GM21737 (cell line): ENCODE measurements at regions not wholly inside any gene's neighbourhood (a gene's known extent, or its start where the extent isn't known, plus 50 kb on each side); places are given as distances from the start of the nearest gene placed in this dataset.

Experiments used
- ATAC-seq: cut with Tn5 transposase; IDR thresholded peaks from one replicate; pipeline ENCODE4 v1.9.1; 2021; ENCODE audit warnings: mild to moderate bottlenecking, moderate library complexity; ENCODE audit not compliant: unreplicated experiment

DNA sequence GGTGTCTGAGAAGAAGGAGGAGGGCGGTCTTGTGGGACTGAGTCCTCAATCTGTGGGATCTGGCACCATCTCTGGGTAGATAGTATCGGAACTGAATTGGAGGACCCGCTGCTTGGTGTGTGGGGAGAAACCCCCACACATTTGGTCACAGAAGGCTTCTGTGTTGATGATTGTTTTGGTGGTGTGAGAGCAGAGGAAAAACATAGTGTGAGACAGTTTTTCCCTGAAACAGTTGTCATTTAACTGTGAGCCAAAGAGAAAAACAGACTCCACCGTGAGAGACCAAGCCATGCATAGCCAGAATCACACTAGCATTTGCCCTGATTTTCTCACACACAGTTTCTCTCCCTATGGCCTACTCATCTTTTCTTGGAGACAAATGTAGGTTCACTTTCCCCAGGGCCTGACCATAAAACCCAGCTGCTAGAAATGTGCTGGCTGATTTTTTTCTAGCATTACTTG, 91.4 kb upstream of the FLRT2 start:
- ATAC-seq, result no peak

DNA sequence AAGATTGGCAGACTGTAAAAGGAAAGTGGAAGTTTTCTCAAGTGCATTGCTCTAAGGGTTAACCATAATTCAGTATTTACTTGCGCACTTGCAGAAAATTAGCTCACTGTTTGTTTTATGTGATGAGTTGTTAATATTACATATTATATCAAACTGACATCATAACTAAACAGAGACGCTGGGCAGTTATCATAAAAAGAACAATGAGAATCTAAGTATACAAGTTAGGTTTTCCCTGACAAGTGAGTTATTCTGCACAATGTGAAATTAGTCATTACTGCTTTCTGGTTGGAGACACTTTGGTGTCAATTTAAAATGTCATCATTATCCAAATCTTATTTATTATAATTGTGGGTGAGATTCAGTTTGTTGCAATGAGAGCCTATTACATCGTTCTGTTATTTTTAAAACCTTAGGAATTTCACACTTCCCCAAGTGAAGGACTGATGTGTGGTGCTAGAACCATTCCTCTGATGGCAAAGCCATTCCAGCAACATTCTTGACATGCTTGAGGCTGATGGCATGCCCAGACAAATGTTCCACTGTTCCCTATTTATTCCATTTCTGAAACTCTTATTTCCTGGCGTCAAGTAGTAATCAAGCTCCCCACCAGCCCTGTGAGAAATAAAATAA, 90.1 kb upstream of the FLRT2 start:
- ATAC-seq, result no peak

DNA sequence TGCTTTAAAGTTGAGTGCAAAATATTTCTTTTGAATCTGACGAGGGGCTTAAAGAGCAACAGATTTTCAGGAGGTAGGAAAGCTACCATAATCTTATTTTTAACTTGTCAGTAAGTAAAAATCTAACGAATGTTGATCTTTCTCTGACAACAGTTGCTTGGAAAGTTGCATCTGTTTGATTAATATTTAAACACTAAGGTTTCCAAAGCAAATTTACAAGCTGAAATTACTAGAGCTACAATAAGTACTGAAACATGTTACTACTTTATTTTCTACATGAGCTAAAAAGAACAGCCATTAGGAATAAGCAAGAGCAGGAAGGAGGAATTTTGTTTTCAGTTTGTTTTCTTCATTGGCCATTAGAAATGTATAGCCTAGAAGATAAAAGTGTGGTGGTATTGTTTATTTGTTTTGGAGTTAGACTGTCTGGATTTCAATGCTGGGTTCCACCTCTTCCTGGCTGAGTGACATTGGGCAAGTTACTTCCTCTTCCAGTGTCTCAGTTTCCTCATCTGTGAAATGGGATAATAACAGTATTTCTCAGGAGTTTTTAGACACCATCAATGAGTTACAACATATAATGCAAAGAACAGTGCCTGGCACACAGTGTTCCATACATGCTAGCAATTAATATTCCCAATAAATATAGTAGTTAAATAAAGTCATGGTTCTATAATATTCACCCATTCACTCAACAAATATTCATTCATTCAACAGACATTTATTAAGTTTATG, 87.9 kb upstream of the FLRT2 start:
- ATAC-seq, result no peak

DNA sequence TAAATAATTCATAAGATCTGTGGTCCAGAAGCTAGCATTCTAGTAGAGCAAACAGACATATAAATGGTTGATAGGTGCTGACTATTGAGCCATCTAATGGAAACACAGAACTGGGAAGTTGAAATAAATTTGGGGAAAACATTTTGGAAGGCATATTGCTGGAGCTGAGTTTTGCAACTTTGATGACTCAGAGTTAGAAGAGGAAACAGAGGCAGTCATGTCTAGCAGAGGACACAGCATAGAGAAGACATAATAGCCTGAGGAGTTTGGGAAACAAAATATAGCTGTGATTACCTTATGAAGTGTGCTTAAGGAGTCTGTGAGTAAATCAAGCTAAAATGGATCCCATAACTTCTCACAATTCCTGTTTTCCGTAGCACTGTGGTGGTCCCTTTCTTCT, 86.9 kb upstream of the FLRT2 start:
- ATAC-seq, result no peak

DNA sequence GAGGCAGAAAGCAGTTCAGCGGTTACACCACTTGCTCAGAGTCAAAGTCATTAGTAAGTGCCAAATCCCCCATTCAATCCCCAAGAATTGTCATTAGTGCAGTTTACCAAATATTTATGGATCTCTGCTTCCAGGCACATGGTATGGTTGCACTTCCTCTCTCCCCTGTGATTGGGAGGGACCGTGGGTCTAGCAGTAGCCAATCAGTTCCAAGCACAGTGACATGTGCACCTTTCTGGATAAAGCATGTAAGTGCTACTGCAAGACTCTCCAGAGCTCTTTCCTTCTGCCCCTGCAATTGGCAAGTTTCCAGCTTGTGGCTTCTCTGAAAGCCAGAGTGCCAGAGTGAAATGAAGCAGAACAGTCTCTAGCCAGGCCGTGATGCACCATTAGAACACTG, 85.3 kb upstream of the FLRT2 start:
- ATAC-seq, result no peak

DNA sequence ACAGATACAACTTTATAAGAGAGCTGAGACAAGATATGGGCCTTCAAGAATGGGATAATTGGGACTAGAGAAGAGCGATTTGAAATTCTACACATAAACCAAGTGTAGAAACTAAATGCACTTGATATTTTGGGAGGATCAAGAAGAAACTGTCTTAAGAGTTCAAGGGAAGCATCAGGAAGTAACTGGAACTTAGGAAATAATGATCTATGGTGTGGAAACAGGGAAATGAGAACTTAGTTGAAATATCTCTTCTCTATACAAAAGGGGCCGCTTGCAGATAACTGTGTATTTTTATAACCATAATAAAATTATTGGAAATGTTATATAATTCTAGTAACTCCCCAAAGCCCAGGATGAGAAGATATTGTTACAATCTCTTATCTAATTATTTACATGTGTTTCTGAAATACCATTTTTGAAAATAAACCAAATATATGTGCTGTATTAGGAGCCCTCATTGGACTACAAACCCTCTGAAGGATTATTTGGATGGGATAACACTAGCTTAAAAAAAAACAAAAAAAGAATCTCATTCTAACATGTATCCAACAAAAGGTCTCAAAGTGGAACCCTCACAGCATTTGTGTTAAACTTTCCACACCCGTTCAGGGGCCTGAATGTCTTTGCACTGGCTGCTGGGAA, 84.7 kb upstream of the FLRT2 start:
- ATAC-seq, result no peak

DNA sequence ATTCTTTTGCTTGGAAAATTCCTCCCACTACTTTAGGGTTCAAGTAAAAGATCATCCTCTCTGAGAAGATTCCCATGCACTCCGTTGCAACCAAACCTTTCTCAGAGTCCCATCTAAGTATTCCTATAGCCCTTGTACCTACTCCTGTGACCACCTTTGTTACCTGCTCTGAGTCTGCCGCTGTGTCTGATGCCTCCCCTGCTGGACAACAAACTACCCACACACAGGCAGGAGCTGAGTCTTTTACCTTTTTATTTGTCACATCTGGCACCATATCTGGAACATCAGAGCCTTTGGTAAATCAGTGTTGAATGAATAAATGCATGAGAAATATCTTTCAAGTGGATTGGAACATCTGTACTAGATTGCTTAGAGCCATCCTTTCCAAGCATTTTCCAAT, 82.1 kb upstream of the FLRT2 start:
- ATAC-seq, result no peak

DNA sequence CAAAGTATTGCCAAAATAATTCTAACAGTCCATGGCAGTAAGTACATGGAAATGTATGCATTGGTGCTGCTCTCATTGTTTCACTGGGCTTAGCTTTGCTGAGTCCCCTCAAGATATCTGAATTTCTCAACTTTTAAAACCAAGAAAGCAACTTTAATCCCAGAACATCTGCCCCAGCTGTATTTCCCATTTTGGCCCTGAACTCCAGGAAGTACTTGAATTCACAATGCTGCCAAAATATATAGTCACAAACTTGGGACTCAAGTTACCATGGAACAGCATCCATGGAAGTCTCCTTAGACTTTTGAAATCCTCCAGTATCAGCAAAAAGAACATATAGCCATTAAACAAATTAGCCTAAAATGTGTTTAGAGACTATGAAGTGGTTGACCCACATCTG, 78.5 kb upstream of the FLRT2 start:
- no peak for ATAC-seq

DNA sequence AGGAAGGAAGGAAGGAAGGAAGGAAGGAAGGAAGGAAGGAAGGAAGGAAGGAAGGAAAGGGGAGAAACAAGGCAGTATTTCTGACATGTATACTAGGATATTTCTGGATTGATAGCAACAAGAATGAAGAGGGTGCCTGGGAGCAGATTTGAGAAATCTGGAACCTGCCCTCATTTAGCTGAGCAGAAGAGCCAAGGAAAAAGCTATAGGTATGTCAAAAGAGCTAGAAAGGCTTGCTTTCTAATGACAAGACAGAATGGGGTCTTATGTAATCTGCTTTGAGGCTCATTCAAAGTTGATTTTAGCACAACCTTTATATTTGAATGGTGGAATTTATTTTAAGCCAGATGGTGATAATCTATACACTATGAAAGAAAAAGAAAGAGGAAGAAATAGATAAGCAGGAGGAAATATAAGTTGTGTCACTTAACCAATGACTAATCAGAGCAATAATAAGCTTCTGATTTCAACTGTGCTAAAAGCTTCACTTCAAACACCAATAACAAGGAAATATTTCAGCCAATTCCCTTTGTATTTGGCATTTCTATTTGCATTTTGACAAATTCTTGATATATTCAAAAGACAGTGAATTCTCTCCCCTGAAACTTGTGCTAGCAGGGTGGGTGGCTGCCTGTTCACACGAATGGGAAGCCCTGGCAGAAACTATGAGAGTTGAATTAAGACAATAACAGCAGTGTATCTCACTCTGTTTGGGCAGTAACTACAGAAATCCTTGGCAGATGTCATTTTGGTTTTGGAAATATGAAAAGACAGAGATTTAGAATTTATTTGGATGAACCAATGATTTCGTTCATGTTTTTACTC, 76.3 kb upstream of the FLRT2 start:
- no peak for ATAC-seq

DNA sequence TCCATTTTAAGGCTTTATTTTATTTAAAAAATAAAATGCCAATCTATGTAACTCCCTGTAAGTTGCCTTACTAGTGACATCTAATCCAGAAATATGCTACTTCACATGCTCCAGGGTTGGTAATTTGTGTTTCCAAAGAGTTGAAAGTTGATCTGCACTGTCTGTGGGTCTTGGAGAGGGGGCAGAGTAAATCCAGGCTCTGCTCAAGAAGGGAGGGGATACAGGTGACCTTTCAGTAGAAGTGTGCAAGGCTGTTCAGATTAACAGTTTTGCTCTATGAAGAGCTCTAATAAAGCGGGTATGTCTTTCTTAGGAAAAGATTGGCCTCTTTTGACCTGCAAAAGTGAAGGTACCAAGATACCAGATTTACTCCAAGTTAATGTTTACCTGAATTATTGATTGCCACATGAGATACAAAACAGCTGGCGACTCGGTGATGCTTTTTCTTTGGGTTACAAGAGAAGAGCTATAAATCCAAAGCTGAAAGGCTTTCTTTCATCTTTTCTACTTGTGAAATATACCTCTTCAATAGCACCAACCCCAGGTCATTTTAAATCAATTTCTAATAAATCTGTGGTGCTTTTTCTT, 75.6 kb upstream of the FLRT2 start:
- ATAC-seq, result no peak

DNA sequence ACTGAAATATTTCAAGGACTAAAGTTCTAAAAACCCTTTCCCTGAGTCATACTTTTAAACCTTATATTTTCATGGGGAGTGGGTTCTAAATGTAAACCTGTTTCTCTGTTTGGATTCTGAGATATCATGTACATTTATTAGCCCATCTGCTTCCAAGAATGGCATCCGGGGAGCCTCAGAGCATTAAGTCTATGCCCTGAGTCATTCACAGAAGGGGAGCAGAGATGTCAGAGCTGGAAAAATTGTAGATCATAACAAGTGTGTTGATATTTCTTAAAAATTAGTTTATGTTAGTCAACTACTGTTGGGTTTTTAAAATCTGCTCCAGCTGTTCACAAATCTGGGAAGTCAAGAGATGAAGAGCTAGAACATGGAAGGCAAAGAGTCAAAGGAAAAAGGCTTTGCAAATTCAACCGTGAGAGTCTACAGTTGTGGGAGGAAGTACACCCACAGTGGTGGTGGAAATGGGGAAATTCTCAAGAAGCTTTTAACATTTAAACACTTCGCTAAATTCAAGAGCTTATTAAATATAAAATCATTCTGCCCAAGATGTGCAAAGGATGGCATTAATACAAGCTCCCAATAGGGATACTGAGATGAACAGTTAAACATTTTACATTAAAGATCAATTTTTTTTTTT, 70.5 kb upstream of the FLRT2 start:
- no peak for ATAC-seq

DNA sequence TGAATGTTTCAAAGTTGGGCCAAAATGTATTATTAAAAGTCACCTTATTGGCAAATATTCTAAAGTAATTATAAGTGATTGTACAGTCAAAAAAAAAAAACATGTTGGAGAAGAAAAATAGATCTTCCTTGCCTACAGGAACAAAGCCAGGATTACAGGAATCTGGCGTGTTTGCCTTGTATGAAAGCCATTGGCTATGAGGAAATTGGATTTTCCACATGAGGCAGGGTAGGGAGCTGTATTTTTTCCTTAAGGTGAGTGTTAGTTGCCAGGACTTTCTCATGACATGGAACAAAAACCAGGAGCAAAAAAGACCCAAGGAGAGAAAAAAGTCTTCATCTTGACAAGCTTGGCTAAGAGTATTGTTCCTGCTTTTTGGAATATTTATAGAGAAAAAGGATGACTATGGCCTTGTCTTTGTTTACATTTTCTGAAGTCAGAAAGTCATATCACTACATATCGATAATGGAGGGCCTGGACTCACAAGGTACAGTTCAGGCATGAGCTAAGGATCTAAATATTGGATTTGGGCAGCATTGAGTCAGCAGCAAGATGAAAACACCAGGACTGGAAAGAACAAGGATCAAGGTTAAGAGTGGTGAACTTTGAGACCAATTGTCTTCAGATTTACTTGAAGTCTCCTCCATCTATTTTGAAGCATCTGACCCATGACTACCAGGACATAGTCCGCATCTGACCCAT, 68.4 kb upstream of the FLRT2 start:
- ATAC-seq, result no peak

DNA sequence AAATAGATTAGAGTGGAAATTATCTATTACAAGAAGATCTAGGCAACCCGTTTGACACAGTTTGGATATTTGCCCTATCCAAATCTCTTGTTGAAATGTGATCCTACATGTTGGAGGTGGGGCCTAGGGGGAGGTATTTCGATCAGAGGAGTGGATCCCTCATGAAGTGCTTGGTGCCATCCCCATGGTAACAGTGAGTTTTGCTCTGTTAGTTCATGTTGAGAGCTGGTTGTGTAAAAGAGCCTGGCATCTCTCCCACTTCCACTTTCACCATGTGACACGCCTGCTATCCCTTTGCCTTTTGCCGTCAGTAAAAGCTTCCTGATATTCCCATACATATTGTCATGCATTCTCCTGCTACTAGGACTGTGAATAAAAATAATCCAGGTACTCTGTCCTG, 66.4 kb upstream of the FLRT2 start:
- no peak for ATAC-seq

DNA sequence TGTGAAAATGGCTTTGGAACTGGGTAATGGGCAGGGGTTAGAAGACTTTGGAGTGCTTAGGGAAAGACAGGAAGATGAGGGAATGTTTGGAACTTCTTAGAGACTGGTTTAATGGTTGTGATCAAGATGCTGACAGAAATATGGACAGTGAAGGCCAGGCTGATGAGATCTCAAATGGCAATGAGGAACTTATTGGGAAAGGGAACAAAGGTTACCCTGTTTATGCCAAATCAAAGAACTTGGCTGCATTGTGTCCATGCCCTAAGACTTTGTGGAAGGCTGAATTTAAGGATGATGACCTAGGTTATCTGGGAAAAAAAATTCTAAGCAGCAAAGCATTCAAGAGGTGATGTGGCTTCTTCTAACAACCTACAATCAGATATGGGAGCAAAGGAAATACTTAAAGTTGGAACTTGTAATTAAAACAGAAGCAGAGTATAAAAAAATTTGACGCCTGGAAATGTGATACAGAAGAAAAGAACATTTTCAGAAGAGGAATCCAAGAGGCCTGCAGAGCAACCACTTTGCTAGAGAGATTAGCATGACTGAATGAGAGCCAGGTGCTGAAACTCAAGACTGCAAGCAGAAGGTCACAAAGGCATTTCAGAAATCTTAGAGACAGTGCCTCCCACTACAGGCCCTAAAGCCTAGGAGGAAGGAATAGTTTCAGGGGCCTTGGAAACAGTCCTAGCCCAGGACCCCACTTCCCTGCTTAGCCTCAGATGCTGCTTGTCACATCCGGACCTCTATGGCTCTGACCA, 65.6 kb upstream of the FLRT2 start:
- ATAC-seq, result no peak

DNA sequence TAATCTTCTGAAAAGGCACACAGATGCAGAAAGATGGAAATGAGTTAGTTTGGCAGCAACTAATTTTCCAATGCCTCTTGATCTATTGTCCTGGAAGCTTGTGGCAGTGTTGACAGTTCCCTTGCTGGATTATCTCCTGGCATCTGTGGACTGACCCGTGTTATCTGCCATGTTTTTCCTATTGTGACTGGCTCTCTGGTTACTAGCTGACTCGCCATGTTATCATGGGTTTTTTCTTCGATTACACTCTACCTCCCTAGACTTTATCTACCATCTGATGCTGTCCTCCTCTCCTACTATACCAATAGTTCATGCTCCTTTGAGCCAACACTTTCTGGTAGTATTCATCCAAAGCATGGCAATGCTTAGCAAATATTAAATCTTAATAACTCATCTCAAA, 63.3 kb upstream of the FLRT2 start:
- ATAC-seq, result no peak

DNA sequence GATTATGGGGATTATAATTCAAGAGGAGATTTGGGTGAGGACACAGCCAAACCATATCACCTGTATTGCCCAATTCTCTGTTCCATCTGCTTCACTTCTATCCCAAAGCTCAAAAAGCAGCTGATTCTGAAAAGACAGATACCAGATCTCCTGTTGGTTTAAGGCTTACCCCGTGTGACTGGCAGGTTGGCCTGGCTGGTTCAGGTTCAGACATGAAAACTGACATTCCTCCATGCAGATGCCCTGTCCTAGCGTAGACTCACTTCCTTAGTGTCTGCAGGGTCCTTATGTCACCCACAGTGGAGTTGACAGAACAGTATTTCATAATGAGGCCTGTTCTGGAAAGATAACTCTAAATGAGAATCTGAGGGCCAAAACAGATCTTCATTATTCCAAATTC, 61.1 kb upstream of the FLRT2 start:
- no peak for ATAC-seq

DNA sequence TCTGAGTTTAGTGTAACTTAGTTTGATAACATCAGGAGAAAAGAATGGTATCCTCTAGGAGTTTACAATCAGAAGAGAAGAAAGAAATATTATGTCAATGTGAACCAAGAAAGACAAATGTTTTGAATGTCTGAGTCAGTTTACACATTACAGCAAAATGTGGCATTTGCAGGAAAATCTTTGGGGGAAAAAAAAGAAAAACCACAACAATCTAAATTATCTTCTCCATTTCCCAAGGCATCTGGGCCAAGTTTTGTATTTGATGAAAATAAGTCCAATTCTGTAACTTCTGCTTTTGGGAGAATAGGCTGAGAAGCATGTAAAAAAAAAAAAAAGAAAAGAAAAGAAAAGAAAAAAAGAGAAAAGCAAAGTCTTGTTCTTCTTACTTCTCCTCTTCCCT, 58.8 kb upstream of the FLRT2 start:
- ATAC-seq, result no peak

DNA sequence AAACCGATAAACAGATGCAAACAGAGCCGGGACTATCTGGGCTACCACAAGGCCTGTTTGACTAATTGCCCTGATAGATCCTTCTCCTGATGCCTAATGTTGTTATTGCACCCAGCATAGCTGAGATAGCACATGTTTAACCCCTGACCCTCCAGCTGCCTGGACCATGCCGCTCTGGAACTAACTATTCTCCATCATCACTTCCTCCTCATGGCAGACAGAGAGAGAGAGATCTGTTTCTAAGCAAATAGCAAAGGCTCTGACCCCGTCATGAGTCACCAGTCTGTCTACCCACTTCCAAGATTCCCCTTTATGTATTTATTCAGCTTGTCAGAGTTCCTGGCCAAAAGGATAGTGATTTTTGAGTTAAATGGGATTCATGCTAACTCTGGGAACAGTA, 58.2 kb upstream of the FLRT2 start:
- ATAC-seq, result no peak

DNA sequence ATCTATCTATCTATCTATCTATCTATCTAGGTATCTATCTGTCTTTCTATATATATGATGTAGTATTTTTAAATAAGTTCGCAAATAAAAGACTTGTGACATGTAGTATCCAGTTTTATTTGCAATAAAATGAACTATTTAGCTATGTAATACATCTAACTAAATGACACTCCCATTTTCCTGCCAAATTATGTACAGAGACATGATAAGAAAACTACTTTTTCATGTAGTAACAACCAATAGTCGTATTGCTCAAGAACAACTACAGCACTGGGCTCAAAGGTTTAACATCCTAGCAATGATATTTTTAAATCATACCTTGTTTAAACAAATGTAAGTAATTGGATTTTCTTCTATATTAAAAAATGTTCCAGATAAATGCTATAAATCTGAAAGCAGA, 55.5 kb upstream of the FLRT2 start:
- ATAC-seq, result no peak
